ENCODE measurements at regions not wholly inside any gene's neighbourhood (a gene's known extent, or its start where the extent isn't known, plus 50 kb on each side); places are given as distances from the start of the nearest gene placed in this dataset.

GRCh38 chr10:6847561-6847960 is 267.5 kb upstream of the PRKCQ start:
- no peak for TF ChIP-seq CTCF (IDR thresholded peaks at IDR 0.05)
- TF ChIP-seq POLR2A (IDR thresholded peaks at IDR 0.05): no peak
- TF ChIP-seq EP300 (IDR thresholded peaks at IDR 0.05; ENCODE audit: low read depth): no peak
- no peak for TF ChIP-seq POLR2AphosphoS5 (IDR thresholded peaks at IDR 0.05)

Data from transverse colon (tissue), 4 donors.